HepG2 (cell line): ENCODE measurements at regions not wholly inside any gene's neighbourhood (a gene's known extent, or its start where the extent isn't known, plus 50 kb on each side); places are given as distances from the start of the nearest gene placed in this dataset.

Experiments used
- ATAC-seq: fragments of 200-7000 bp; cut with Tn5 transposase; 3 replicates; pipeline ENCODE4 v1.9.1; 2020; ENCODE audit warnings: mild to moderate bottlenecking, moderate library complexity
- BruUV-seq: library from RNA; stranded (reverse); fragments of 400-500 nt; replicated peaks from 2 replicates; lab custom pipeline; 2021; lab: Mats Ljungman, UMichigan
- CTCF ChIA-PET: fragments of 300-600 bp; formaldehyde crosslinking; extraction: SDS; loops from one replicate; lab custom pipeline; 2021; ENCODE audit warnings: low total read pairs, inconsistent platforms, low intra/inter-chr PET ratio; lab: Yijun Ruan, JAX
- POLR2A ChIA-PET: fragments of 350-600 bp; sonication (Branson Sonifier 250); formaldehyde crosslinking; loops from one replicate; lab custom pipeline; 2020; ENCODE audit warnings: antibody characterized with exemption, inconsistent platforms; lab: Yijun Ruan, JAX
- DNase-seq: peaks from one replicate; pipeline ENCODE4 v3.0.0-alpha.2; 2015; ENCODE audit warnings: low spot score
- FAIRE-seq: peaks from 3 replicates; lab custom pipeline; 2011; peaks lifted over from hg19 to GRCh38; lab: Jason Lieb, UNC
- H2AFZ ChIP-seq: one replicate; pipeline ENCODE4 v1.6.1; 2011; ENCODE audit warnings: low read length, inconsistent platforms
- H3K27ac ChIP-seq: fragments of 300-600 bp; 3 replicates; pipeline ENCODE4 v1.8.0; 2011; ENCODE audit warnings: mixed run types, mild to moderate bottlenecking, mixed read lengths, low read length, inconsistent platforms; ENCODE audit not compliant: insufficient read depth; ENCODE audit errors: extremely low read length
- H3K27me3 ChIP-seq, 2 experiments: fragments of 200-600 bp in 1 of 2; 2 replicates in 1 of 2; 3 replicates in 1 of 2; pipeline versions ENCODE4 v1.6.0 to v1.8.0; 2011; ENCODE audit warnings: low read length in 2 of 2, mild to moderate bottlenecking in 2 of 2, moderate library complexity in 2 of 2, inconsistent platforms in 1 of 2; ENCODE audit not compliant: insufficient read depth in 2 of 2, control insufficient read depth in 1 of 2
- H3K36me3 ChIP-seq, 2 experiments: fragments of 200-600 bp in 1 of 2; replicated peaks in 1 of 2; 2 replicates in 1 of 2; 3 replicates in 1 of 2; pipeline versions ENCODE4 v1.5.1 to v1.8.0; 2011; ENCODE audit warnings: low read length in 2 of 2, inconsistent platforms in 1 of 2; ENCODE audit not compliant: insufficient read depth in 2 of 2, control insufficient read depth in 1 of 2
- H3K4me1 ChIP-seq: 2 replicates; pipeline ENCODE4 v1.5.1; 2012; ENCODE audit warnings: low read length, inconsistent platforms; ENCODE audit not compliant: insufficient read depth
- H3K4me2 ChIP-seq: 2 replicates; pipeline ENCODE4 v1.6.0; 2011; ENCODE audit warnings: low read depth, low read length, inconsistent platforms
- H3K4me3 ChIP-seq, 3 experiments: fragments of 200-600 bp in 1 of 3; sonication (generic), shearing (Covaris generic) in 1 of 3; replicated peaks in 1 of 3; 2 replicates each; pipeline ENCODE4 v1.5.1; 2011 to 2016; ENCODE audit warnings: low read length in 3 of 3, inconsistent platforms in 2 of 3, low read depth in 2 of 3, mild to moderate bottlenecking in 2 of 3, control low read depth in 1 of 3, mixed read lengths in 1 of 3; ENCODE audit not compliant: insufficient read depth in 1 of 3
- H3K79me2 ChIP-seq: one replicate; pipeline ENCODE4 v1.6.1; 2011; ENCODE audit warnings: low read length, inconsistent platforms; ENCODE audit not compliant: insufficient read depth
- H3K9ac ChIP-seq: 2 replicates; pipeline ENCODE4 v1.6.0; 2011; ENCODE audit warnings: mild to moderate bottlenecking, low read depth, low read length, inconsistent platforms; ENCODE audit not compliant: insufficient read depth
- H3K9me3 ChIP-seq: 2 replicates; pipeline ENCODE4 v1.5.1; 2012; ENCODE audit warnings: mild to moderate bottlenecking, low read length
- H4K20me1 ChIP-seq: 2 replicates; pipeline ENCODE4 v1.6.0; 2011; ENCODE audit warnings: inconsistent platforms, mild to moderate bottlenecking, low read length, moderate library complexity; ENCODE audit not compliant: insufficient read depth
- CHCHD3 ChIP-seq: sonication (generic); formaldehyde crosslinking; IDR thresholded peaks from 2 replicates; pipeline ENCODE4 v1.8.0; 2022; ENCODE audit warnings: mild to moderate bottlenecking, missing genetic modification reagents, moderate library complexity
- ETS1 ChIP-seq: sonication (generic); formaldehyde crosslinking; IDR thresholded peaks from 2 replicates; pipeline ENCODE4 v1.4.0; 2020; ENCODE audit warnings: missing genetic modification reagents
- JARID2 ChIP-seq: sonication (generic); formaldehyde crosslinking; IDR thresholded peaks from 2 replicates; pipeline ENCODE4 v1.8.1; 2023; ENCODE audit warnings: missing genetic modification reagents, inconsistent platforms; ENCODE audit not compliant: insufficient replicate concordance
- KLF15 ChIP-seq: sonication (generic); formaldehyde crosslinking; IDR thresholded peaks from 2 replicates; pipeline ENCODE4 v1.8.1; 2023; ENCODE audit warnings: borderline replicate concordance, mild to moderate bottlenecking, inconsistent platforms, missing genetic modification reagents, mixed read lengths
- NFAT5 ChIP-seq: sonication (generic); formaldehyde crosslinking; IDR thresholded peaks from 2 replicates; pipeline ENCODE4 v1.4.0; 2020; ENCODE audit warnings: missing genetic modification reagents
- NKX3-1 ChIP-seq: sonication (generic); formaldehyde crosslinking; IDR thresholded peaks from 2 replicates; pipeline ENCODE4 v1.5.0; 2020; ENCODE audit warnings: missing genetic modification reagents
- RCOR2 ChIP-seq: IDR thresholded peaks from 2 replicates; pipeline ENCODE4 v1.6.1; 2016; ENCODE audit warnings: missing biosample characterization, missing genetic modification reagents
- TIGD3 ChIP-seq: sonication (generic); formaldehyde crosslinking; IDR thresholded peaks from 2 replicates; pipeline ENCODE4 v1.5.1; 2020; ENCODE audit warnings: mild to moderate bottlenecking, missing genetic modification reagents, borderline replicate concordance
- UBTF ChIP-seq: sonication (generic); formaldehyde crosslinking; IDR thresholded peaks from 2 replicates; pipeline ENCODE4 v1.4.0; 2020; ENCODE audit warnings: mild to moderate bottlenecking, missing genetic modification reagents
- ZNF616 ChIP-seq: sonication (generic); formaldehyde crosslinking; IDR thresholded peaks from 2 replicates; pipeline ENCODE4 v1.5.0; 2020; ENCODE audit warnings: low read depth, mild to moderate bottlenecking, missing genetic modification reagents
- ZNF800 ChIP-seq: sonication (generic); formaldehyde crosslinking; IDR thresholded peaks from 2 replicates; pipeline ENCODE4 v1.4.0; 2020; ENCODE audit warnings: missing genetic modification reagents
- WGBS: methylation state at CpG from one replicate; pipeline ENCODE4 v1.1.6; 2017; ENCODE audit warnings: low lambda C conversion rate; 5-methylcytosine and 5-hydroxymethylcytosine counted together
- in situ Hi-C: cut with HindIII; loops from 2 replicates; pipeline ENCODE4 v1.10.0; 2017; ENCODE audit warnings: low pct_unique_long_range_greater_than_20kb; ENCODE audit not compliant: extremely low pct_ligation_motif_present
- intact Hi-C: fragments of 100-400 bp; cut with micrococcal nuclease; formaldehyde crosslinking; loops from one replicate; pipeline ENCODE4 v1.10.0; 2022; ENCODE audit not compliant: unreplicated experiment

GRCh38 chr22:46096051-46096450 lies 54.3 kb upstream of the PPARA start:
- in situ Hi-C loops: no loop called here
- Histone ChIP-seq H3K27me3 (peaks cover 17 to 70% of the 10 kb centered on the region in 2 experiments), H2AFZ (no peak overlapping the region), H4K20me1 (no peaks in the 10 kb centered on the region), H3K4me3 (no peak overlapping the region), H3K9ac (no peak overlapping the region), H3K4me2 (no peak overlapping the region), H3K27ac (no peak overlapping the region), H3K9me3 (no peaks in the 10 kb centered on the region), H3K4me1 (no peaks in the 10 kb centered on the region), H3K36me3 (no peaks in the 10 kb centered on the region), H3K79me2 (no peaks in the 10 kb centered on the region)
- ChIA-PET POLR2A (no interaction called here), CTCF (no interaction called here)
- BruUV-seq: no TSS peak
- FAIRE-seq (no peak), DNase-seq (no peak), ATAC-seq (no peak)
- intact Hi-C loops: no loop called here
- WGBS: 67% methylated on average over 3 of the region's 9 CpGs
- TF ChIP-seq TIGD3 (CRISPR knock-in tag) (no peak), UBTF (CRISPR knock-in tag) (no peak), ZNF800 (no peak), JARID2 (CRISPR knock-in tag) (no peak), ETS1 (CRISPR knock-in tag) (no peak), ZNF616 (CRISPR knock-in tag) (no peak), CHCHD3 (CRISPR knock-in tag) (no peak), NFAT5 (CRISPR knock-in tag) (no peak), KLF15 (no peak), RCOR2 (CRISPR knock-in tag) (no peak), NKX3-1 (CRISPR knock-in tag) (no peak)
